ENCODE measurements at regions not wholly inside any gene's neighbourhood (a gene's known extent, or its start where the extent isn't known, plus 50 kb on each side); places are given as distances from the start of the nearest gene placed in this dataset.

DNA sequence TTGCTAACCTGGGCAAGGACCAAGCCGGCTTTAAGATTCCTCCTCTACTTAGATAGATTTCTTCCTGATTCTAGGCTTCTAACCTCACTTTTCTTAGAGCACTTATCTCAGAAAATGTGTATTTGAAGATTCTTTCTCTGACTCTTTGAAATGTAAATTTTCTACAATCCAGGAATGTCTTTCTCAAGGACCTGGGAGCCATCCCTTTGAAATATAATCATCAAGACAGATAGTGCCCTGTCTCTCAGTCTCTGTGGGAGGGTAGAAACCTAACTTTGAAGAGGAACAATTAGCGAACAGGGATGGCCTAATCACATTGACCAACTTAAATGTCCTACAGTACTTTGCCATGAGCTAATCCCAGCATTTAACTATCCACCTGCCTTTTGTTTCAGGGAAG is 1646.0 kb downstream of the PCDH9 start:
- TF ChIP-seq, protein P1, sequence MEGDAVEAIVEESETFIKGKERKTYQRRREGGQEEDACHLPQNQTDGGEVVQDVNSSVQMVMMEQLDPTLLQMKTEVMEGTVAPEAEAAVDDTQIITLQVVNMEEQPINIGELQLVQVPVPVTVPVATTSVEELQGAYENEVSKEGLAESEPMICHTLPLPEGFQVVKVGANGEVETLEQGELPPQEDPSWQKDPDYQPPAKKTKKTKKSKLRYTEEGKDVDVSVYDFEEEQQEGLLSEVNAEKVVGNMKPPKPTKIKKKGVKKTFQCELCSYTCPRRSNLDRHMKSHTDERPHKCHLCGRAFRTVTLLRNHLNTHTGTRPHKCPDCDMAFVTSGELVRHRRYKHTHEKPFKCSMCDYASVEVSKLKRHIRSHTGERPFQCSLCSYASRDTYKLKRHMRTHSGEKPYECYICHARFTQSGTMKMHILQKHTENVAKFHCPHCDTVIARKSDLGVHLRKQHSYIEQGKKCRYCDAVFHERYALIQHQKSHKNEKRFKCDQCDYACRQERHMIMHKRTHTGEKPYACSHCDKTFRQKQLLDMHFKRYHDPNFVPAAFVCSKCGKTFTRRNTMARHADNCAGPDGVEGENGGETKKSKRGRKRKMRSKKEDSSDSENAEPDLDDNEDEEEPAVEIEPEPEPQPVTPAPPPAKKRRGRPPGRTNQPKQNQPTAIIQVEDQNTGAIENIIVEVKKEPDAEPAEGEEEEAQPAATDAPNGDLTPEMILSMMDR (IDR thresholded peaks at IDR 0.05), result no peak
- no peak for TF ChIP-seq ZFX (IDR thresholded peaks at IDR 0.05; ENCODE audit: borderline replicate concordance)

Data from 22Rv1 (cell line).